ENCODE measurements at regions not wholly inside any gene's neighbourhood (a gene's known extent, or its start where the extent isn't known, plus 50 kb on each side); places are given as distances from the start of the nearest gene placed in this dataset.

DNA sequence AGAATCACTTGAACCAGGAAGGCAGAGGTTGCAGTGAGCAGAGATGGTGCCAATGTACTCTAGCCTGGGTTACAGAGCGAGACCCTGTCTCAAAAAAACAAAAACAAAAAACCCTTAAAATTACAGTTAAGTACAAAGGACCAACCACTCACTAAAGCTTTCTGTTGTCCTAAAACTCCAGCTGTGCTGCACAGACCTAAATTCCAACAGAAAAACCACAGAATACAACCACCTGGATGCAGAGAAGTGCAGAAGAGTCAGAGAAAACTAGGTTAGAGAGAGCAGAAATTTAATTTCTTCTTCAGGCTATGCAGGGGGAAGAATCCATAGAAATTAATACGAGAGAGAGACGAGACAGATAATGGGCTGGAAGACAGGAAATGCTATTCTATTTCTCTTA, 376.8 kb upstream of the CXorf51A start:
- Mint-ChIP-seq H3K27me3 (no peaks in the 10 kb centered on the region), H3K9me3 (ENCODE audit: insufficient read depth) (peaks cover 3% of the 10 kb centered on the region), H3K4me1 (no peaks in the 10 kb centered on the region), H3K4me3 (no peak overlapping the region), H3K27ac (no peak overlapping the region)
- DNase-seq (no peak), ATAC-seq (ENCODE audit: low read depth) (no peak)
- peaks cover 0 to 8% (median 0%) of the 10 kb centered on the region in 3 donors for H3K9me3 ChIP-seq (ENCODE audit: control extremely low read depth in 1 of 3, control insufficient read depth in 2 of 3, insufficient read depth in 1 of 3, low read length in 2 of 3)
- H2AFZ ChIP-seq (ENCODE audit: insufficient read depth, low read depth, low read length, poor library complexity, severe bottlenecking) = no peak overlapping the region
- no peaks in the 10 kb centered on the region for H3K79me2 ChIP-seq (ENCODE audit: control insufficient read depth, insufficient read depth, low read length)
- H3K9ac ChIP-seq (ENCODE audit: low read length) = no peak overlapping the region
- H3K36me3 ChIP-seq (replicated peaks in 1 of 2; ENCODE audit: control extremely low read depth in 1 of 2, control insufficient read depth in 1 of 2, extremely low read depth in 1 of 2, insufficient read depth in 2 of 2, low read length in 1 of 2) = no peaks in the 10 kb centered on the region
- H3K27ac ChIP-seq (ENCODE audit: low read length in 2 of 2) = no peak overlapping the region
- H3K4me2 ChIP-seq (replicated peaks; ENCODE audit: low read depth, low read length, poor library complexity, severe bottlenecking) = no peak overlapping the region
- intact Hi-C loops (cut with micrococcal nuclease) = no loop called here
- no peaks in the 10 kb centered on the region for H3K4me1 ChIP-seq (ENCODE audit: control insufficient read depth in 2 of 2, insufficient read depth in 2 of 2, low read length in 2 of 2)
- CTCF ChIA-PET = no interaction called here
- H4K20me1 ChIP-seq (ENCODE audit: control insufficient read depth, insufficient read depth, low read length, poor library complexity, severe bottlenecking) = no peaks in the 10 kb centered on the region
- H3K27me3 ChIP-seq (replicated peaks in 1 of 4; ENCODE audit: control extremely low read depth in 1 of 4, control insufficient read depth in 3 of 4, insufficient read depth in 4 of 4, low read length in 3 of 4) = no peaks in the 10 kb centered on the region
- no peak overlapping the region for H3K4me3 ChIP-seq (ENCODE audit: control extremely low read depth in 1 of 5, extremely low read depth in 1 of 5, insufficient read depth in 1 of 5, low read depth in 2 of 5, low read length in 4 of 5)
- TF ChIP-seq, protein P1, sequence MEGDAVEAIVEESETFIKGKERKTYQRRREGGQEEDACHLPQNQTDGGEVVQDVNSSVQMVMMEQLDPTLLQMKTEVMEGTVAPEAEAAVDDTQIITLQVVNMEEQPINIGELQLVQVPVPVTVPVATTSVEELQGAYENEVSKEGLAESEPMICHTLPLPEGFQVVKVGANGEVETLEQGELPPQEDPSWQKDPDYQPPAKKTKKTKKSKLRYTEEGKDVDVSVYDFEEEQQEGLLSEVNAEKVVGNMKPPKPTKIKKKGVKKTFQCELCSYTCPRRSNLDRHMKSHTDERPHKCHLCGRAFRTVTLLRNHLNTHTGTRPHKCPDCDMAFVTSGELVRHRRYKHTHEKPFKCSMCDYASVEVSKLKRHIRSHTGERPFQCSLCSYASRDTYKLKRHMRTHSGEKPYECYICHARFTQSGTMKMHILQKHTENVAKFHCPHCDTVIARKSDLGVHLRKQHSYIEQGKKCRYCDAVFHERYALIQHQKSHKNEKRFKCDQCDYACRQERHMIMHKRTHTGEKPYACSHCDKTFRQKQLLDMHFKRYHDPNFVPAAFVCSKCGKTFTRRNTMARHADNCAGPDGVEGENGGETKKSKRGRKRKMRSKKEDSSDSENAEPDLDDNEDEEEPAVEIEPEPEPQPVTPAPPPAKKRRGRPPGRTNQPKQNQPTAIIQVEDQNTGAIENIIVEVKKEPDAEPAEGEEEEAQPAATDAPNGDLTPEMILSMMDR (IDR thresholded peaks at IDR 0.05) = no peak
- TF ChIP-seq EZH2 (IDR thresholded peaks at IDR 0.05; ENCODE audit: borderline replicate concordance, insufficient read depth, low read depth, low read length, poor library complexity, severe bottlenecking) = no peak
- WGBS (ENCODE audit: insufficient coverage) = no CpG with 5 or more reads among the region's 3 CpGs
- POLR2A ChIA-PET = no interaction called here

DNA sequence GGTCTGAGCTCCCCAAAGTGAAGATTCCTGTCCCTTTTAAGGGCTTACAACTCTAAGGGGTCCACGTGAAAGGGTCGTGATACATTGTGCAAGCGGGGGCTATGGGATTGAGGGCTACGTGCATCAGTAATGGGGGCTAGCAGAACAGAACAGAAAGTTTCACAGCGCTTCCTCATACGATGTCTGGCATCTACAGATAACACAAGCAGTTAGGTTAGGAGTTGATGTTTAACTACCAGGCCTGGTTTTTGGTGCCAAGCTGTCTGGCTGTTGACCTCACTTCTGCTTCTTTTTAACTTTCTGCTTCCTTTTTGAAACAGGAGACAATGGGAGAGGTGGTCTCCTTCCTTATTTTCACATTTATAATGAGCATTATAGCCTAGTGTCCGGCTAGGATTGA, 368.6 kb upstream of the CXorf51A start:
- POLR2A ChIA-PET = no interaction called here
- TF ChIP-seq EZH2 (IDR thresholded peaks at IDR 0.05; ENCODE audit: borderline replicate concordance, insufficient read depth, low read depth, low read length, poor library complexity, severe bottlenecking) = no peak
- TF ChIP-seq, protein P1 (IDR thresholded peaks at IDR 0.05) = no peak
- H3K27me3 ChIP-seq (replicated peaks in 1 of 4; ENCODE audit: control extremely low read depth in 1 of 4, control insufficient read depth in 3 of 4, insufficient read depth in 4 of 4, low read length in 3 of 4) = no peaks in the 10 kb centered on the region
- DNase-seq (no peak), ATAC-seq (ENCODE audit: low read depth) (no peak)
- H3K9ac ChIP-seq (ENCODE audit: low read length) = no peak overlapping the region
- CTCF ChIA-PET = no interaction called here
- Mint-ChIP-seq H3K4me3 (no peak overlapping the region), H3K27ac (no peak overlapping the region), H3K4me1 (no peaks in the 10 kb centered on the region), H3K9me3 (ENCODE audit: insufficient read depth) (no peaks in the 10 kb centered on the region), H3K27me3 (no peaks in the 10 kb centered on the region)
- H3K36me3 ChIP-seq (replicated peaks in 1 of 2; ENCODE audit: control extremely low read depth in 1 of 2, control insufficient read depth in 1 of 2, extremely low read depth in 1 of 2, insufficient read depth in 2 of 2, low read length in 1 of 2) = no peaks in the 10 kb centered on the region
- no peaks in the 10 kb centered on the region for H3K9me3 ChIP-seq (ENCODE audit: control extremely low read depth in 1 of 3, control insufficient read depth in 2 of 3, insufficient read depth in 1 of 3, low read length in 2 of 3)
- H2AFZ ChIP-seq (ENCODE audit: insufficient read depth, low read depth, low read length, poor library complexity, severe bottlenecking) = no peak overlapping the region
- 26% methylated on average over 6 of the region's 7 CpGs for WGBS (ENCODE audit: insufficient coverage)
- intact Hi-C loops (cut with micrococcal nuclease) = no loop called here
- H4K20me1 ChIP-seq (ENCODE audit: control insufficient read depth, insufficient read depth, low read length, poor library complexity, severe bottlenecking) = no peaks in the 10 kb centered on the region
- no peak overlapping the region for H3K4me3 ChIP-seq (ENCODE audit: control extremely low read depth in 1 of 5, extremely low read depth in 1 of 5, insufficient read depth in 1 of 5, low read depth in 2 of 5, low read length in 4 of 5)
- H3K4me1 ChIP-seq (ENCODE audit: control insufficient read depth in 2 of 2, insufficient read depth in 2 of 2, low read length in 2 of 2) = no peaks in the 10 kb centered on the region
- no peak overlapping the region for H3K27ac ChIP-seq (ENCODE audit: low read length in 2 of 2)
- H3K4me2 ChIP-seq (replicated peaks; ENCODE audit: low read depth, low read length, poor library complexity, severe bottlenecking) = no peak overlapping the region
- no peaks in the 10 kb centered on the region for H3K79me2 ChIP-seq (ENCODE audit: control insufficient read depth, insufficient read depth, low read length)

All from B cell (primary cell).